Right lobe of liver (tissue), 6 donors: ENCODE measurements at regions not wholly inside any gene's neighbourhood (a gene's known extent, or its start where the extent isn't known, plus 50 kb on each side); places are given as distances from the start of the nearest gene placed in this dataset.

ENCODE experiments used
- ATAC-seq, 4 donors: fragments of 200-7000 bp; cut with Tn5 transposase; one replicate each; pipeline ENCODE4 v1.9.1; 2020; ENCODE audit warnings: mild to moderate bottlenecking in 4 of 4, moderate library complexity in 4 of 4
- DNase-seq, 3 donors: peaks; one replicate each; pipeline ENCODE4 v3.0.0-alpha.2; 2020
- H3K27ac ChIP-seq, 3 donors: fragments of 200-600 bp; one replicate each; pipeline ENCODE4 v1.8.0; 2022
- H3K27me3 ChIP-seq, 2 donors: fragments of 200-600 bp; one replicate each; pipeline ENCODE4 v1.8.0; 2022
- H3K36me3 ChIP-seq, 4 donors: fragments of 200-600 bp; sonication (generic) in 1 of 4; one replicate each; pipeline versions ENCODE4 v1.5.1 to v1.8.0; 2017 to 2022; ENCODE audit warnings: control low read depth in 1 of 4
- H3K4me1 ChIP-seq, 4 donors: fragments of 200-600 bp; sonication (generic) in 1 of 4; one replicate each; pipeline versions ENCODE4 v1.5.1 to v1.8.0; 2017 to 2022; ENCODE audit warnings: control low read depth in 1 of 4
- H3K4me3 ChIP-seq, 3 donors: fragments of 200-600 bp; one replicate each; pipeline ENCODE4 v1.8.0; 2022
- H3K9me3 ChIP-seq, 4 donors: fragments of 200-600 bp; sonication (generic) in 1 of 4; one replicate each; pipeline versions ENCODE4 v1.5.1 to v1.8.0; 2017 to 2022; ENCODE audit warnings: control low read depth in 1 of 4
- POLR2A ChIP-seq: fragments of 450-650 bp; IDR thresholded peaks from one replicate; pipeline ENCODE4 v1.6.1; 2017; ENCODE audit warnings: antibody characterized with exemption, mild to moderate bottlenecking
- WGBS: methylation state at CpG from one replicate; pipeline ENCODE4 v1.1.6; 2018; ENCODE audit warnings: low coverage, low lambda C conversion rate; ENCODE audit not compliant: insufficient coverage; ENCODE audit errors: missing lambda C conversion rate; 5-methylcytosine and 5-hydroxymethylcytosine counted together
- intact Hi-C, 2 donors: fragments of 100-400 bp; cut with DNase I; formaldehyde crosslinking; loops; one replicate each; pipeline versions ENCODE4 v1.11.2 to v1.14.1; 2022
- TF ChIP-seq, protein P1 (sequence below), 4 donors: fragments of 200-600 bp in 3 of 4; fragments of 450-650 bp in 1 of 4; IDR thresholded peaks; one replicate each; pipeline versions ENCODE4 v1.5.1 to v1.8.0; 2016 to 2022; ENCODE audit warnings: antibody characterized with exemption in 4 of 4, mild to moderate bottlenecking in 2 of 4
- donor health status: DM: no; HTN: yes; CAD: no.
- donor health status: DM: no; HTN: no; CAD: no.
- donor health status: DM: no; HTN: no; CAD: no.
- donor health status: DM: no; HTN: yes; CAD: no.
- donor health status: DM: no; HTN: yes; CAD: no.

- 61% methylated on average over 6 of the region's 6 CpGs for WGBS
- H3K4me1 ChIP-seq = no peaks in the 10 kb centered on the region
- peak; percentile 41 to 73 (median 62) for ATAC-seq
Observed at GRCh38 chr2:196372811-196373664, 201.7 kb upstream of the STK17B start.

GRCh38 chr2:196376984-196377877 lies 205.9 kb upstream of the STK17B start:
- H3K4me1 ChIP-seq = no peaks in the 10 kb centered on the region
- H3K27me3 ChIP-seq = no peaks in the 10 kb centered on the region
- no peak overlapping the region for H3K4me3 ChIP-seq
- H3K36me3 ChIP-seq = no peaks in the 10 kb centered on the region
- peaks cover 0 to 2% (median 0%) of the 10 kb centered on the region in 4 donors for H3K9me3 ChIP-seq
- H3K27ac ChIP-seq = no peak overlapping the region
- intact Hi-C loops = no loop called here
- TF ChIP-seq, protein P1, sequence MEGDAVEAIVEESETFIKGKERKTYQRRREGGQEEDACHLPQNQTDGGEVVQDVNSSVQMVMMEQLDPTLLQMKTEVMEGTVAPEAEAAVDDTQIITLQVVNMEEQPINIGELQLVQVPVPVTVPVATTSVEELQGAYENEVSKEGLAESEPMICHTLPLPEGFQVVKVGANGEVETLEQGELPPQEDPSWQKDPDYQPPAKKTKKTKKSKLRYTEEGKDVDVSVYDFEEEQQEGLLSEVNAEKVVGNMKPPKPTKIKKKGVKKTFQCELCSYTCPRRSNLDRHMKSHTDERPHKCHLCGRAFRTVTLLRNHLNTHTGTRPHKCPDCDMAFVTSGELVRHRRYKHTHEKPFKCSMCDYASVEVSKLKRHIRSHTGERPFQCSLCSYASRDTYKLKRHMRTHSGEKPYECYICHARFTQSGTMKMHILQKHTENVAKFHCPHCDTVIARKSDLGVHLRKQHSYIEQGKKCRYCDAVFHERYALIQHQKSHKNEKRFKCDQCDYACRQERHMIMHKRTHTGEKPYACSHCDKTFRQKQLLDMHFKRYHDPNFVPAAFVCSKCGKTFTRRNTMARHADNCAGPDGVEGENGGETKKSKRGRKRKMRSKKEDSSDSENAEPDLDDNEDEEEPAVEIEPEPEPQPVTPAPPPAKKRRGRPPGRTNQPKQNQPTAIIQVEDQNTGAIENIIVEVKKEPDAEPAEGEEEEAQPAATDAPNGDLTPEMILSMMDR (IDR thresholded peaks at IDR 0.05) = no peak
- TF ChIP-seq POLR2A = no peak
- ATAC-seq = no peak
- 75% methylated on average over 8 of the region's 8 CpGs for WGBS
- no peak for DNase-seq

More at GRCh38 chr2:196372811-196373664, 201.7 kb upstream of the STK17B start:
- Histone ChIP-seq H3K9me3 (no peaks in the 10 kb centered on the region), H3K27ac (peak overlapping the region in 1 of 3 donors; percentile 32), H3K36me3 (no peaks in the 10 kb centered on the region), H3K4me3 (no peak overlapping the region), H3K27me3 (no peaks in the 10 kb centered on the region)
- intact Hi-C loops = no loop called here
- TF ChIP-seq, protein P1 (IDR thresholded peaks at IDR 0.05) = no peak
- no peak for TF ChIP-seq POLR2A
- DNase-seq = no peak

- 69% methylated on average over 2 of the region's 3 CpGs for WGBS
- ATAC-seq (no peak), DNase-seq (no peak)
- intact Hi-C loops = no loop called here
- no peak overlapping the region for H3K4me3 ChIP-seq
- TF ChIP-seq POLR2A = no peak
- TF ChIP-seq, protein P1 (IDR thresholded peaks at IDR 0.05) = no peak
- H3K27me3 ChIP-seq = no peaks in the 10 kb centered on the region
- H3K36me3 ChIP-seq = no peaks in the 10 kb centered on the region
- no peak overlapping the region for H3K27ac ChIP-seq
- H3K4me1 ChIP-seq = no peaks in the 10 kb centered on the region
- peaks cover 0 to 2% (median 0%) of the 10 kb centered on the region in 4 donors for H3K9me3 ChIP-seq
Observed at GRCh38 chr2:196379600-196379999, 208.2 kb upstream of the STK17B start.

GRCh38 chr2:196380098-196380497 lies 208.7 kb upstream of the STK17B start:
- ATAC-seq (peak in 2 of 4 donors; percentile 25 to 28), DNase-seq (no peak)
- TF ChIP-seq, protein P1 (IDR thresholded peaks at IDR 0.05) = no peak
- no peak for TF ChIP-seq POLR2A
- Histone ChIP-seq H3K9me3 (peaks cover 0 to 2% (median 0%) of the 10 kb centered on the region in 4 donors), H3K4me3 (no peak overlapping the region), H3K4me1 (no peaks in the 10 kb centered on the region), H3K27ac (no peak overlapping the region), H3K27me3 (no peaks in the 10 kb centered on the region), H3K36me3 (no peaks in the 10 kb centered on the region)
- 44% methylated on average over 1 of the region's 1 CpG for WGBS
- intact Hi-C loops = no loop called here
